ENCODE measurements at regions not wholly inside any gene's neighbourhood (a gene's known extent, or its start where the extent isn't known, plus 50 kb on each side); places are given as distances from the start of the nearest gene placed in this dataset.
"Not testable (repeated sequence)": the region's sequence is repeated elsewhere in the genome, so short reads cannot be mapped to it uniquely, and the experiment has no call there.

GRCh38 chr2:238614376-238614775 lies 187.6 kb downstream of the ASB1 start:
- no peaks in the 10 kb centered on the region for H3K4me1 ChIP-seq
- H3K36me3 ChIP-seq: no peaks in the 10 kb centered on the region
- no peak for DNase-seq
- no peak overlapping the region for H3K4me3 ChIP-seq
- peaks cover 0 to 5% of the 10 kb centered on the region in 2 donors for H3K27me3 ChIP-seq
- H3K9me3 ChIP-seq: peaks cover 0 to 21% (median 4%) of the 10 kb centered on the region in 3 donors
- H3K27ac ChIP-seq: no peak overlapping the region
- intact Hi-C loops (cut with DNase I; ENCODE audit: low total_unique reads): no loop called here
- no peak for TF ChIP-seq CTCF (IDR thresholded peaks at IDR 0.05)

DNA sequence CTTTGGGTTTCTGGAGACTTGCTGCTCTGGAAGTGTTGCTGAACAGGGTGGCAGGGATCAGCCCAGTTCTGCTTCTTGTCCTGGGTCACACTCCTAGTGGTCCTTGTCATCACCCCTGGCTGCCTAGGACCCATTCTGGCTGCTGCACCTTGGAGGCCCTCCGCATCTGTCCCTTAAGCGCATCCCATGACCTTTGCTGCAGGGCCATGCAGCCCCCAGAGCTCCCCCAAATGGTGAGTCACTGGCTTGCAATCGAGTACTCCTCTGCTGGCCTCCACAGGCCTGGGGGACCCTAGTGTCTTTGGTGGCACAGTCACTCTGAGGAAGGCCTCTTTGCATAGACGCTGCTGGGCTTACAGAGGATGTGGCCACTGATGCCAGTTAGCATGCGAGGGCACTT lies 188.5 kb downstream of the ASB1 start:
- peaks cover 0 to 5% of the 10 kb centered on the region in 2 donors for H3K27me3 ChIP-seq
- H3K4me3 ChIP-seq: no peak overlapping the region
- peak in 1 of 2 donors; percentile 53 for DNase-seq
- peaks cover 0 to 14% (median 0%) of the 10 kb centered on the region in 3 donors for H3K9me3 ChIP-seq
- no peak for TF ChIP-seq CTCF (IDR thresholded peaks at IDR 0.05)
- intact Hi-C loops (cut with DNase I; ENCODE audit: low total_unique reads): no loop called here
- no peaks in the 10 kb centered on the region for H3K36me3 ChIP-seq
- H3K4me1 ChIP-seq: no peaks in the 10 kb centered on the region
- no peak overlapping the region for H3K27ac ChIP-seq

GRCh38 chr2:238616681-238617080 lies 190.0 kb downstream of the ASB1 start:
- H3K27ac ChIP-seq: no peak overlapping the region
- intact Hi-C loops (cut with DNase I; ENCODE audit: low total_unique reads): no loop called here
- no peaks in the 10 kb centered on the region for H3K36me3 ChIP-seq
- DNase-seq: no peak
- H3K9me3 ChIP-seq: peaks cover 0 to 7% (median 0%) of the 10 kb centered on the region in 3 donors
- no peak for TF ChIP-seq CTCF (IDR thresholded peaks at IDR 0.05)
- H3K4me3 ChIP-seq: no peak overlapping the region
- peaks cover 0 to 5% of the 10 kb centered on the region in 2 donors for H3K27me3 ChIP-seq
- H3K4me1 ChIP-seq: no peaks in the 10 kb centered on the region

- peak in 1 of 2 donors; percentile 42 for DNase-seq
- H3K36me3 ChIP-seq; H3K27me3 ChIP-seq; intact Hi-C loops (cut with DNase I; ENCODE audit: low total_unique reads); H3K4me3 ChIP-seq; H3K27ac ChIP-seq; H3K4me1 ChIP-seq; H3K9me3 ChIP-seq: not testable (repeated sequence)
- peak; percentile 8 to 13 for TF ChIP-seq CTCF (IDR thresholded peaks at IDR 0.05)
Observed at GRCh38 chr2:238618494-238619283, 192.0 kb downstream of the ASB1 start.

GRCh38 chr2:238627899-238628298 lies 201.2 kb downstream of the ASB1 start:
- H3K4me3 ChIP-seq: no peak overlapping the region
- peaks cover 0 to 2% of the 10 kb centered on the region in 2 donors for H3K27me3 ChIP-seq
- no peaks in the 10 kb centered on the region for H3K36me3 ChIP-seq
- TF ChIP-seq CTCF (IDR thresholded peaks at IDR 0.05): no peak
- H3K27ac ChIP-seq: no peak overlapping the region
- no peak for DNase-seq
- no peaks in the 10 kb centered on the region for H3K9me3 ChIP-seq
- intact Hi-C loops (cut with DNase I; ENCODE audit: low total_unique reads): no loop called here
- no peaks in the 10 kb centered on the region for H3K4me1 ChIP-seq
